Ovary (tissue), 1 donor: ENCODE measurements at regions not wholly inside any gene's neighbourhood (a gene's known extent, or its start where the extent isn't known, plus 50 kb on each side); places are given as distances from the start of the nearest gene placed in this dataset.

Source experiments
- EP300 ChIP-seq: sonication (generic); formaldehyde crosslinking; IDR thresholded peaks from one replicate; pipeline ENCODE4 v1.6.1; 2017; ENCODE audit warnings: antibody characterized with exemption
- POLR2A ChIP-seq: fragments of 450-650 bp; IDR thresholded peaks from one replicate; pipeline ENCODE4 v1.6.1; 2017; ENCODE audit warnings: antibody characterized with exemption, mild to moderate bottlenecking, moderate library complexity

DNA sequence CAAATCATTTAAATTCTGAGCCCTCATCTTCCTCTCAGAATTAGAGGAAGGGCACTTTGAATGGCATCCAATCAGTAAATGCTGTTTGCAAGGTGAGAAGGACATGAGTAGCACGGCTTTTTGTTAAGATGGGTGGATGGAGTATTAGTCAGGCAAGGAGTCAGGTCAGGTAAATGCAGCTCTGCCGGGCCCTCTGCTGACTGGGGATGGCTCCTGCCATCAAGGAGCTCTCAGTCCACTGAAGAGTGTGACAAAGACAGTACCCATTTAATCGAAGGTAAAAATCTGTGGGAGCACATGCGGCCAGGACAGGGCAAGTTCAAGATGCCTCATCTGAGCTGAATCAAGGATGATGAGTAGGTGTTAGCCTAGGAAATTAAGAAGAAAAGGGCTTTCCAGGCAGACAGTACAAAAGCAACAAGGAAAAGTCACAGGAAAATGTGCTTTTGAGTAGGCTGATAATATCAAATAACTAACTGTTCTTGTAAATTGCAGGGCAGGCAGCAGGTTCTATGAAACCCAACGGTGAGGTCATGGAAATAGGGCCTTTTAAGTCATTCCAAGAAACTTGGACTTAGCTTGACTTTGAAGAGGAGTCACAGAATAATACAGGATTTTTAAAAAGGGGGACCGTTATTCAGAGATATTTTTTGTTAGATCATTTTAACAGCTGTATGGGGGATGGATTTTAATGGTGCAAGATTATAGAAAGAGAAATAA, 670.5 kb upstream of the ARGLU1 start:
- TF ChIP-seq POLR2A (no peak), EP300 (no peak)
